ENCODE measurements at regions not wholly inside any gene's neighbourhood (a gene's known extent, or its start where the extent isn't known, plus 50 kb on each side); places are given as distances from the start of the nearest gene placed in this dataset.

- DNase-seq, result no peak
Measured at GRCh38 chr12:105764216-105764835, 374.4 kb downstream of the NUAK1 start.

- peak; percentile 2 for DNase-seq
Measured at GRCh38 chr12:105765053-105766014, 373.4 kb downstream of the NUAK1 start.

DNA sequence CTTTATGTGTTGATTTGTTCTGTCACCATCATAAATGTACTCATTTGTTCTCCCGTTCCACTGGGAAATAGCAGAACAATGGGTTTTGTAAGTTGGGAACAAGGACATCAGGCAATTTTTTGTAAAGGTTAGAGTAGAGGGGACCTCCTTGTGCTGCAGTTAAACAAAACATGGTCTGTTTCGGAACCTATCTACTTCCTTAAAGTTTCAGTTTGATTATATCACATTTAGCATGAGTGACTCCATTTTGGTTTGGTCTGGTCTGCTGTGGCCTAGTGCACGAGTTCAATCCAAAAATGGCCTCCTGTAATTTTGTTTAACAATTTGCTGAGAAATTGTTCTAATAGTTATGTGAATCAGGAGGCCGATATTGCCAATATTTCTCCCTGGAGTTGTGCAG lies 372.7 kb downstream of the NUAK1 start:
- DNase-seq, result no peak

DNA sequence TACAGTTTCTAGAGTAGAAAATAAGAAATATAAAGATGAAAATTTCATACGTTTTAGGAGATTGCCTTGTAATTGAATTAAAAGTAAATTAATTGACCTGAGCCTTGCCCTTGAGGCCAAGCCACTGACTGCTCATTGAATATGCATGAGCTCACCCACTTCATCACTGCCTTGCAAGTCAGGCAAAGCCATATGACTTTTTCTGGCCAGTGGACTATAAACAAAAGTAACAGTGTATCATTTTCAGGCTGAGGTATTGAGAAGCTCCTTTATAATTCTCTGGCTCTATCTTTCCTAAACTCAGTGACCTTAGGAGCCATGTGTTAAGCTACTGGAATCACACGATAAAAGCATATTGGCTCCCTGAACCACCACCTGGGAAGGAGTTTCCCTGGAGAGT lies 369.3 kb downstream of the NUAK1 start:
- DNase-seq, result no peak

DNA sequence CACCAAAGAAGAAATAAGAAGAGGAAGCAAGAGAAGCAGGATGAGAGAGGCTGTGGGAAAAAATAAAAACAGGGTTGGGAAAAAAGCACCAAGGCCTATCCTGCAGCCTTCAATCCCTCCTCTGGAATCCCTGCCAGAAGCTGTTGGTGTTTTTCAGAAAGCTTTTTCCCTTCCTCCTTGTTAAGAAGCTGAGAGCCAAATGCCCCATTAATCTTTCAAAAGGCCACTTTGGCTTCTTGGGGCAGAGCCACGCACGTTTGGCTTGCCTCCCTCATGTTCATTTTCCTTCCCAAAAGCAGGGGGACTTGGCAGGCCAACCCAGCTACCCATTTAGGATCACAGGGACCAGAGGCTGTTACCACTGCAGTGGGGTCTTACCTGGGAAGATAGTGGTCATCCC lies 365.3 kb downstream of the NUAK1 start:
- no peak for DNase-seq

DNA sequence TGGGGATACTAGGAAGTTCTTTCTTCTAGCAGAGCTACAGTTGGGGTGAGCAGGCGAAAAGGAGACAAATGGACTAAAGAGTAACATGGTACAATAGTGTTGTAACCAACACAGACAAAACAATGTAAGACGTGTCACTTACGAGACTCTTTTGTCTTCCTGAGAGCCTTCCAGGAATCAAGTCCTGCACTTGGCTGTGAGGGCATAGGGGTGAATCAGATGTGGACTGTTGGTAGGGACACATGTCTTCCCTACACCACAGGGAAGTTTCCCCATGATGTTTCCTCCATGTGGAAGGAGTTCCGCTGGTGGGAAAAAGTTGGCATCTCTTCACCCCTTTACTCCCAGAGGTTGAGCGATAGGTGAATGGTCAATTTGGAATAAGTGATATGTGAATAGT lies 364.7 kb downstream of the NUAK1 start:
- no peak for DNase-seq

GRCh38 chr12:105775343-105775742 lies 363.4 kb downstream of the NUAK1 start:
- DNase-seq, result no peak

DNA sequence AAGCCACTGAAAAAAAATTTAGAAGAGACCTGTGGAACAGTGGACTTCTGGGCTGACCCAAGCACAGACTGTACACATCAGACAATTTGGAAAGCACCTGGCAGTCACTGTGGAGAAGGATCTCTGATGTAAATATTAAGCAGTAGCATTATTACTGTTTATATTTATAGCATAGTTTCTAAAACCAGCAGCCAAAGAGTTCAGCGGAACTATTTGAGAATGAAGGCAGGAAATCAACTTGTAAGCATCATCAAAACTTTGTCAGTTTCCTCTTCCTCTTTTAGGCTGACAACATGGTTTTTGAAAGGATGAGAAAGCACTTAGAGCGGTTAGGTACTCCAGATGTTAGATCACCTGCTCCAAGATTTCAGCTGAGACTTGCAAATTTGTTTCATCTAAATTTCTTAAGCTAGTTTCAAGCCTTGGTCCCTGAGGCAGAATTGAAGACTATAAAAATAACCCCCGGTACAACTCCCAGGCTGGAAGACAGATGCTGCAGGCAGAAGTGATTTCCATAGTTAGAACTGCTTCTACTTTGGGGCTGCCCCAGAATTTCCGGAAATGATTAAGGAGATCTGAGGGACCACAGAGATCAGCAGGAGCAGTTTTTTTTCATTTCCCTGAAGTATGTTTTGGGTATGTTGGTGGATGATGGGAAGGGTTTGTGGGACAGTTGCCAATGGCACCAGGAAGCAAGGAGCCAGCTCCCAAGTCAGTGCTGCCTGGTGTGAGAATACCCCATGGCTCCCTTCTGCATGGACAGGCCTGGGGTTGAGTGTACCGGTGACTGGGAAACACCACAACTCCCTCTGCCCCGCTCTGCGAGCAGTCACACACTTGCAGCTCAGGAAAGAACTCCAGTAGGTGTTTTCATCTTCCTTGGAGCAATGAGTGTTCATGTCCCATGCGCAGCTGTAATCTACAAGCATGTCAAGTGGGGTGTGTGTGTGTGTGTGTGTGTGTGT lies 354.5 kb downstream of the NUAK1 start:
- no peak for DNase-seq

DNA sequence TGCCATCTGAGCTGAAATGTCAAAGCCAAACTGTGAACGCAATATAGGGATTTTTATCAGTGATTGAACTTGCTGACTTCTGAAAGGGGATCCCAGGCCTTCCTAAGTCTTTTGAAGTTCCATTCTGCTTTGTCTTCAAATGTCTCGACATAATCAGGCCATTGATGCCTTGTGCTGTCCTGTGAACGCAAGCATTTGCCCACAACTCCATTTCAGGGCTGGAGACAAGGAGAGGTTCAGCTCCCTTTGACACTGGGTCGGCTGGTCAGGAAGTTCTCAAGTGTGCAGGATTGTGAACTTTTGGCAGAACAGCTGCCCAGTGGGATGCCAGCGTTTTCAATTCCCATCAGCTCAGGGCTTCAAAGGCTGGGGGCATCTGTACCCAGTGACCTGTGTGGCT lies 345.3 kb downstream of the NUAK1 start:
- no peak for DNase-seq

GRCh38 chr12:105798256-105798845 lies 340.4 kb downstream of the NUAK1 start:
- no peak for DNase-seq

GRCh38 chr12:105799103-105799502 lies 339.7 kb downstream of the NUAK1 start:
- no peak for DNase-seq

- DNase-seq, result no peak
Measured at GRCh38 chr12:105801351-105801750, 337.4 kb downstream of the NUAK1 start.

- no peak for DNase-seq
Measured at GRCh38 chr12:105803292-105803691, 335.5 kb downstream of the NUAK1 start.

- DNase-seq, result no peak
Measured at GRCh38 chr12:105804591-105805265, 334.0 kb downstream of the NUAK1 start.

DNA sequence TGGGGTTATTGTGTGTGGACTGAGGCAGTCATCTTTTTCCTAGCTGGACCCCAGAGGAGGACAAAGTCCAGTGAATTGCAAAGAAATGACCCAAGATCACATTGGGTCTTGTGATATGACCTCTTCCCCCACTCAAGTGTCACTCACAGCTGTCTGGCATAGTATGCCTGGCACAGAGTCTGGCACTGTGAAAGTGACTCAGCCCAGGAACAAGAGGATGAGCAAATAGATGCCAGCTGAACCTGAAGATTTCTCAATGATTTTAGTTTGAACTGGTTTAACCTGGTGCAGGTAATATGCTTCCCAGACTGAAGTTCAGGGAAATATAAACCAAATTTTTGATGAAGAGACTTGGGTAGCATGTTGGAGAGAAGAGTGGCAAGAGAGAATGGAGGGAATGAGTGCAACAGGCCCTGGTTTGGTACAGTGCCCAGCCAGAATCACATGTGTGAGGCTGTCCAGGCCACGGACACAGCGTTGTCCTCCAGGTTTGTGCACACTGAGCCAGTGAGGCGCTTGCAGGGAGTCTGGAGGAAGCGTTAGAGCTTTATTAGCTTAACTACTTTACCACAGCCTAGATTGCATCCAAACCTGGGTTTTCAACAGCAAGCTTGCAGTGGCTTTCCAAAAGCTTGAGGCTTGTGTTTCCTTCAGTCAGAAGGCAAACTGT lies 332.9 kb downstream of the NUAK1 start:
- DNase-seq, result no peak

DNA sequence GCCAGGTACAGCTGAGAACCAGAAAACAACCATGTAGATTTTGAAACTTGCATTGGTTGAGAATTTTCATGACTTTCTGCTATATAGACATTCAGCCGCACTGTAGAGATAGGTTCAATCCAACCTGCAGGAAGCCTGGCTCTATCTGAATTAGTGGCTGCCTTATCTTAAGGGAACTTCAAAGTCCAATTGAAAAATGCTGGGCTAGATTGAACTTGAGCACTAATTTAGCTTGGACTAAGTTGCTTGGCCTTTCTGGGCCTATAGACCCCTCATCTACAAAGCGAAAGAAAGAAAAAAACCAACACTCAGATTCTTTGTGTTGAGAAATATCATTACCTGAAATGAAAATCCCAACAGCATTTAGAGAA lies 332.4 kb downstream of the NUAK1 start:
- no peak for DNase-seq

DNA sequence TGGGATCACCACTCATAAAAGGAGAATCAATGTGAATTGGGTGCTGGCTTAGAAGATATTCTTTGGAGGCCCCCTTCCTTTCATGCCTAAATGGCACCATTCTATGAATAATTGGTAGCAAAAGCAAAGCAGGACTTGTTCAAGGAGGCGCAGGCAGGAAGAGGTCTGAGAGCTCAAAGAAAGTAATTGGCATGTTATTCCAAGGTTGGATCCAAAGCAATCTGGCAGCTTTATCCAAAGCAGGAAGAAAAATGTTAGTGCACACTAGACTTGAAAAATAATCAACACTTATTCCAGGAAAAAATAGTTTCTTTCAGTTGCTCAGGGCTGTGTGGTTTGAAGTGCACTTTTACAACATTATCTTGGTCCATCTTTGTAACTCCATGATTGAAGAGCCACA lies 326.4 kb downstream of the NUAK1 start:
- DNase-seq, result no peak

GRCh38 chr12:105813201-105813600 lies 325.6 kb downstream of the NUAK1 start:
- DNase-seq, result no peak

- no peak for DNase-seq
Measured at GRCh38 chr12:105814283-105814682, 324.5 kb downstream of the NUAK1 start.

DNA sequence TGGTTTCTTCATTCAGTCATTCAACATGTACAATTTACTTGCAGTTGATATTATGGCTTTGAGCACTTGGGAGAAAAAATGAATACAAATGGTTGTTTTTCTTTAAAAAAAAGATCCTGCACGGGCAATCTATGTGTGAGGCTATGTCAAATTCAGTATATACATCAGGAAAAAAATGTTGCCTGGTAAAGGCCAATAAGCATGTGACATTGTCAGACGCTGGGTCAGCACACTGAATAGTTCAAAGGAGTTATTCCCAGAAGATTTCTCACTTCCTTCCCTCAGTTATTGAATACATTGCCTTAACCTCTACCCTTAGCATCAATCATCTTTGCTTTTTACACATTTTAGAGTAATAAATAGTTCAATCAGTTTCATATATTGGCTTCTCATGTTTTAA lies 319.2 kb downstream of the NUAK1 start:
- DNase-seq, result no peak

GRCh38 chr12:105820429-105821125 lies 318.2 kb downstream of the NUAK1 start:
- no peak for DNase-seq
